ENCODE measurements at regions not wholly inside any gene's neighbourhood (a gene's known extent, or its start where the extent isn't known, plus 50 kb on each side); places are given as distances from the start of the nearest gene placed in this dataset.
"Not testable (repeated sequence)": the region's sequence is repeated elsewhere in the genome, so short reads cannot be mapped to it uniquely, and the experiment has no call there.

DNA sequence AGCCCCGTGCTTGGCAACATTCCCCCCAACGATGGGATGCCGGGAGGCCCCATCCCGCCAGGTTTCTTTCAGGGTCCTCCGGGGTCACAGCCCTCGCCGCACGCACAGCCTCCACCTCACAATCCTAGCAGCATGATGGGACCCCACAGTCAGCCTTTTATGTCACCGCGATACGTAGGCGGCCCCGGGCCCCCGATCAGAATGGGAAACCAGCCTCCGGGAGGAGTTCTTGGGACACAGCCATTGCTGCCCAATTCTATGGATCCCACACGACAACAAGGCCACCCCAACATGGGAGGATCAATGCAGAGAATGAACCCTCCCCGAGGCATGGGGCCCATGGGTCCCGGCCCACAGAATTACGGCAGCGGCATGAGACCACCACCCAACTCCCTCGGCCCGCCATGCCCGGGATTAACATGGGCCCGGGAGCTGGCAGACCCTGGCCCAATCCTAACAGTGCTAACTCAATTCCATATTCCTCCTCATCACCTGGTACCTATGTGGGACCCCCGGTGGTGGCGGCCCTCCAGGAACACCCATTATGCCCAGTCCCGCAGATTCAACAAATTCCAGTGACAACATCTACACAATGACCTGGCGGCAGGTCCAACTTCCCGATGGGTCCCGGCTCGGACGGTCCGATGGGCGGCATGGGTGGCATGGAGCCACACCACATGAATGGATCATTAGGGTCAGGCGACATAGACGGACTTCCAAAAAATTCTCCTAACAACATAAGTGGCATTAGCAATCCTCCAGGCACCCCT is 116.0 kb upstream of the CDK13 start:
- Histone ChIP-seq H3K27me3 (ENCODE audit: control insufficient read depth, insufficient read depth, low read length) (peaks cover 40% of the 10 kb centered on the region), H3K4me3 (ENCODE audit: insufficient read depth, low read depth, low read length) (peak overlapping the region; percentile 52)
- not testable (repeated sequence) for DNase-seq; H3K36me3 ChIP-seq (replicated peaks; ENCODE audit: control insufficient read depth, insufficient read depth, low read length)

DNA sequence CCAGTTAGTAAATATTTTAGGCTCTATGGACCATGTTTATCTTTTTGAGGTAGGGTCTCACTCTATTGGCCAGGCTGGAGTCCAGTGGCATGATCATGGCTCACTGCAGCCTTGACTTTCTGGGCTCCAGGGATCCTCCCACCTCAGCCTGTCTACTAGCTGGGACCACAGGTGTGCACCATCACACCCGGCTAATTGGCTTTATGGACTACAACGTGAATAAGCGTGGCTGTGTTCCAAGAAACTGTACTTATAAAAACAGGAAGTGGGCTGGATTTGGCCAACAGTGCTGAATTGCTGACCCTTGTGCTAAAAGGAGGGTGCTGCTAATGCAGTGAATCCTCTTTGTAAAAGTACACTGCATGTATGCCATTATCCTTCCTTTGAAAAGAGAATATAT is 111.7 kb upstream of the CDK13 start:
- DNase-seq: no peak
- H3K27me3 ChIP-seq (ENCODE audit: control insufficient read depth, insufficient read depth, low read length): peaks cover 28% of the 10 kb centered on the region
- H3K36me3 ChIP-seq (replicated peaks; ENCODE audit: control insufficient read depth, insufficient read depth, low read length): no peaks in the 10 kb centered on the region
- H3K4me3 ChIP-seq (ENCODE audit: insufficient read depth, low read depth, low read length): no peak overlapping the region

GRCh38 chr7:39845006-39845405 is 105.0 kb upstream of the CDK13 start:
- H3K36me3 ChIP-seq (replicated peaks; ENCODE audit: control insufficient read depth, insufficient read depth, low read length): no peaks in the 10 kb centered on the region
- H3K27me3 ChIP-seq (ENCODE audit: control insufficient read depth, insufficient read depth, low read length): no peaks in the 10 kb centered on the region
- no peak for DNase-seq
- H3K4me3 ChIP-seq (ENCODE audit: insufficient read depth, low read depth, low read length): no peak overlapping the region

DNA sequence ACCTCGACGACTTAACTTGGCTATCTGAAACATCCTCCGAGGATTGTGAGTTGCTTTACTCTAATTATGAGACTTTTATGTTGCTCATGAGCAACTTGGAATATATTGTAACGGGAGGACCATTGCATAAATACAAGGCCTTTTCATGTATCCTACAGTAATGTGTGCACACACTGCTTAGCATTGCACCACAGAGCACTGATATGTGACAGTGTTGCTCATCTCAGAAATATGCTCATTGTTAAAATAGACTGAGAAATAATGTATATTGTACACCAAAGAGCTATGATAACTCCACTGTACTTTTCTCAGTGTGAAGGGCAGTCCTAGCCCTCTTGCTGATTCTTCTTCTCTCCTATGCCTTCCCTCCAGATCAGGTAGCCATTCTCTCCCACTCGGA is 102.8 kb upstream of the CDK13 start:
- no peaks in the 10 kb centered on the region for H3K36me3 ChIP-seq (replicated peaks; ENCODE audit: control insufficient read depth, insufficient read depth, low read length)
- no peak overlapping the region for H3K4me3 ChIP-seq (ENCODE audit: insufficient read depth, low read depth, low read length)
- no peak for DNase-seq
- no peaks in the 10 kb centered on the region for H3K27me3 ChIP-seq (ENCODE audit: control insufficient read depth, insufficient read depth, low read length)

DNA sequence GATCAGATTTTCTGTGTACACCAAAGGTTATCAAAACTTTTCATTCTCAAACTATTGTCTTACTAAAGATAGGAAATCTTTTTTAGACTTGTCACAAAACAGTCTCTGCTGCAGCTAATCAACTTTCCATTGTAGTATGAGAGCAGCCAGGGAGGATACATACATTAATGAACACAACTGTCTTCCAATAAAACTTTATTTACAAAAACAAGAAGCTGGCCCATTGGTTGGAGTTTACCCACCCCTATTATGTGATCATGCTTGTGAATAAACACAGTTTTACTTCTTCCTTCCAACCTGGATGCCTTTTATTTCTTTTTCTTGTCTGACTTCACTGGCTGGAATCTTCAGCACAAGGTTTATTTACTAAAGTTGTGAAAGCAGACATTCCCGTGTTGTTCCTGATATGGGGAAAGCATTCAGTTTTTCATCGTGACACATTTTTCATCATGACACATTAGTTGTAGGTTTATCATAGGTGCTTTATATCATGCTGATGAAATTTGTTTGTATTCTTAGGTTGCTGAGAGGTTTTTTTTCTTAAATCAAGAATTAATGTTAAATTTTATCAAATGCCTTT is 98.5 kb upstream of the CDK13 start:
- DNase-seq: no peak
- Histone ChIP-seq H3K36me3 (replicated peaks; ENCODE audit: control insufficient read depth, insufficient read depth, low read length) (no peaks in the 10 kb centered on the region), H3K4me3 (ENCODE audit: insufficient read depth, low read depth, low read length) (no peak overlapping the region), H3K27me3 (ENCODE audit: control insufficient read depth, insufficient read depth, low read length) (no peaks in the 10 kb centered on the region)

GRCh38 chr7:39854616-39855324 is 95.3 kb upstream of the CDK13 start:
- DNase-seq; H3K36me3 ChIP-seq (replicated peaks; ENCODE audit: control insufficient read depth, insufficient read depth, low read length); H3K27me3 ChIP-seq (ENCODE audit: control insufficient read depth, insufficient read depth, low read length); H3K4me3 ChIP-seq (ENCODE audit: insufficient read depth, low read depth, low read length): not testable (repeated sequence)

- DNase-seq: peak; percentile 1
- Histone ChIP-seq H3K27me3 (ENCODE audit: control insufficient read depth, insufficient read depth, low read length) (no peaks in the 10 kb centered on the region), H3K36me3 (replicated peaks; ENCODE audit: control insufficient read depth, insufficient read depth, low read length) (no peaks in the 10 kb centered on the region), H3K4me3 (ENCODE audit: insufficient read depth, low read depth, low read length) (no peak overlapping the region)
These were observed 94.8 kb upstream of the CDK13 start for GRCh38 chr7:39855325-39855674.

GRCh38 chr7:39863675-39864322 is 86.3 kb upstream of the CDK13 start:
- not testable (repeated sequence) for H3K36me3 ChIP-seq (replicated peaks; ENCODE audit: control insufficient read depth, insufficient read depth, low read length); DNase-seq; H3K27me3 ChIP-seq (ENCODE audit: control insufficient read depth, insufficient read depth, low read length); H3K4me3 ChIP-seq (ENCODE audit: insufficient read depth, low read depth, low read length)

DNA sequence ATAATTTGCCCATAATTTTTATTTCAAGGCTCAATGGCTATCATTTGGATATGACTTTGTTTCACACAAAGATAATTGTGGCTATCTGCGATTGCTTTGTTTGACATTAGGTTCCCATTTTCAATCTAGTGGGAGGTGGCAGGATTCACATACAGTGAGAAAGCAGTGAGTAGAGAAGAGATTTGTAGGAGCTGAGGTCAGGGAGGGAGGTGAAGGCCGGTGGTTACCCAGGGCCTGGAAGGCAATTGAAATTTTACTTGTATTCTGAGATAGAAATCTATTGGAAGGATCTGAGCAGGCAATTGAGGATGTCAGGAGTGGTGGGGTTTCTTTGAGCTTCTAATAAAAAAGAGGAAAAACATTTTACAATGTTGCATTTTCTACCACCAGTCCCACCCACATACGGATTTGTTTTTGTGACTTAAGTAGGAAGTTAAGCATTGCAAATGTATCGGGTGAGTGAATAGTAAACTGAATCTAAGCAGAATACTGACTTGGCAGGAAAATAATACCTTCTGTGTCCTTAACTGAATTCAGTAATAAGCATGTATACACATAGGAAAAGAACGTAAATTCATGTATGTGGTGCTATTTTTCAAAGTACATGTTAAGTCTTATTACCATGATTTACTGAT is 80.1 kb upstream of the CDK13 start:
- not testable (repeated sequence) for H3K4me3 ChIP-seq (ENCODE audit: insufficient read depth, low read depth, low read length); DNase-seq; H3K36me3 ChIP-seq (replicated peaks; ENCODE audit: control insufficient read depth, insufficient read depth, low read length); H3K27me3 ChIP-seq (ENCODE audit: control insufficient read depth, insufficient read depth, low read length)

GRCh38 chr7:39871610-39872009 is 78.4 kb upstream of the CDK13 start:
- H3K4me3 ChIP-seq (ENCODE audit: insufficient read depth, low read depth, low read length); H3K36me3 ChIP-seq (replicated peaks; ENCODE audit: control insufficient read depth, insufficient read depth, low read length); H3K27me3 ChIP-seq (ENCODE audit: control insufficient read depth, insufficient read depth, low read length); DNase-seq: not testable (repeated sequence)

DNA sequence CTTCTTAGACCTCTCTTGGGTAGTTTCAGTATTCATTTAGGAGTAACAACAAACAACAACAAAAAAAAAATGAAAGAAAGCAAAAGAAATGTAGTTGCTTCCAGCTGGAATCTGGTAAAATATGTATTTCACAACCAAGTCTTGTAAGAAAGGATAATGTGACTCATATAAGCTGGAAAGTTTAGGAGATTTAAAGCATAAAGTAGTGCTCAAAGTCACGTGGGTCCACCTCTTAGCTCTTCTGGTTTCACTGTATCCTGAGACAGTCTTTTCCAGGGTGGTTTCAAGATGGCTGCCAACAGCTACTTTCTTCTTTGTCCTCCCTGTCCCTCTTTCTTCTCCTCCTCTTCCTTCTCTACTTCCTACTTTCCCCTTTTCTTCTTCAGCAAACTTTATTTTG is 69.5 kb upstream of the CDK13 start:
- H3K36me3 ChIP-seq (replicated peaks; ENCODE audit: control insufficient read depth, insufficient read depth, low read length): no peaks in the 10 kb centered on the region
- no peak for DNase-seq
- H3K4me3 ChIP-seq (ENCODE audit: insufficient read depth, low read depth, low read length): no peak overlapping the region
- no peaks in the 10 kb centered on the region for H3K27me3 ChIP-seq (ENCODE audit: control insufficient read depth, insufficient read depth, low read length)

- H3K4me3 ChIP-seq (ENCODE audit: insufficient read depth, low read depth, low read length): no peak overlapping the region
- H3K27me3 ChIP-seq (ENCODE audit: control insufficient read depth, insufficient read depth, low read length): no peaks in the 10 kb centered on the region
- DNase-seq: no peak
- H3K36me3 ChIP-seq (replicated peaks; ENCODE audit: control insufficient read depth, insufficient read depth, low read length): no peaks in the 10 kb centered on the region
These were observed 67.8 kb upstream of the CDK13 start for GRCh38 chr7:39882148-39882784.

DNA sequence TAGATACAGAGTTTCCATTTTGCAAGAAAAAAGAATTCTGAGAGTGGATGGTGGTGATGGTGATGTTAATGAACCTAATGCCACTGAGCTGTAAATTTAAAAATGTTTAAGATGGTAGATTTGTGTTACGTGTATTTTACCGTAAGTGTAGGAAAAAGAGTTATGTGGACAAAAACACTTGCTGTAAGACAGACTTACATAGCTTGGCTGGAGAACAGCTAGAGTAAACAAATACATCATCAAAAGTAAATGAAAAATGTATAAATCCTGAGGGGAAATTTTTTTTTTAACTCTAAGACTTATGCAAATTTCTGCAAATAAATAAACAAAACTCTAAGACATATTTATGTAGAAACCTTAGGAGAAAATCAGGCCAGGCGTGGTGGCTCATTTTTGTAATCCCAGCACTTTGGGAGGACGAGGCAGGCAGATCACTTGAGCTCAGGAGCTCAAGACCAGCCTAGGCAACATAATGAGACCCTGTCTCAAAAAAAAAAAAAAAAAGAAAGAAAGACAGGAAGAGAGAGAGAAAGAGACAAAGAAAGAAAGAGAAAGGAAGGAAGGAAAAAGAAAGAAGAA is 66.2 kb upstream of the CDK13 start:
- Histone ChIP-seq H3K36me3 (replicated peaks; ENCODE audit: control insufficient read depth, insufficient read depth, low read length) (no peaks in the 10 kb centered on the region), H3K27me3 (ENCODE audit: control insufficient read depth, insufficient read depth, low read length) (no peaks in the 10 kb centered on the region), H3K4me3 (ENCODE audit: insufficient read depth, low read depth, low read length) (no peak overlapping the region)
- DNase-seq: no peak
